ENCODE measurements at regions not wholly inside any gene's neighbourhood (a gene's known extent, or its start where the extent isn't known, plus 50 kb on each side); places are given as distances from the start of the nearest gene placed in this dataset.

DNA sequence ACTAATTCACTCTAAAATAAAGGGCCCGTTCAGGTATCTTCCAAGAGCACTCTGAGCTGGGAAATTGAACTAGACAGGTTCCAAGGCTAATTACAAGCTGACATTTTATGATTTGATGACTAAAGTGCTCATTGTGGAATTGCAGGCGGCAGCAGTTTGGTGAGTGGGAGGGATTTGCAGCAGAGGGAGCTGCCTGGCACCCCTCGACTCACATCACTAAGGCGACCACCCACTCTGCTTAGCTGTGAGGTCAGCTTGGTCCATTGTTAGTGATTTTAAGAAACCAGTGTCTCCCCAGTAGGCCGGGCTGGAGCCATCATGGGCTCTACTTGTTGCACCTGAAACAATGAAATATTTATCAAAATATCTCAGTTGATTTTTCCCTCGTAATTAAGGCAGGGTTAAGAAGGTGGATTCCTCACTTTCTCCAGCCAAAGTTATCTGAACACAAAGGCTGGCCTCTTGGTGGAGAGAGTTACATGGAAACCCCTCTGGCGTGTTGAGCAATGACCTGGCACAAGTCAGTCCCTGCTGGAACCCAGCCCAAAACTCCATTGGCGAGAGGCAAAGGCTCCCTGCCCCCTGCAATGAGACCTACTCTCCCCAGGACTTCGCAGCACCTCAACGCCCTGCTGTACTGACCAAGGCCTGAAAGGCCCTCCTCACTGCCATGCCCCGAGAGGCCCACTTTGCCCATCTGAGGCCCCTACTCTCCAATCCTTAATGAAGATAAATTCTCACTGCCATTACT, 65.0 kb upstream of the ATP2B2 start:
- DNase-seq: no peak
- Histone ChIP-seq H3K4me3 (ENCODE audit: low read depth in 1 of 2, low read length in 2 of 2) (no peak overlapping the region), H4K20me1 (ENCODE audit: insufficient read depth, low read length) (no peaks in the 10 kb centered on the region), H3K9me3 (ENCODE audit: insufficient read depth, low read length, severe bottlenecking) (no peaks in the 10 kb centered on the region), H3K36me3 (ENCODE audit: insufficient read depth, low read length) (no peaks in the 10 kb centered on the region), H3K4me1 (ENCODE audit: insufficient read depth, low read length) (no peaks in the 10 kb centered on the region), H3K4me2 (ENCODE audit: insufficient read depth, low read length) (no peak overlapping the region), H3K27ac (ENCODE audit: low read length) (no peak overlapping the region), H3K27me3 (ENCODE audit: insufficient read depth, low read length, poor library complexity) (peaks cover 8% of the 10 kb centered on the region), H3K79me2 (ENCODE audit: insufficient read depth, low read length) (no peaks in the 10 kb centered on the region), H2AFZ (ENCODE audit: low read depth, low read length) (no peak overlapping the region), H3K9ac (ENCODE audit: low read depth, low read length) (no peak overlapping the region)
- no peak for ATAC-seq (ENCODE audit: insufficient read depth, low read depth)
- no peak for TF ChIP-seq EZH2 (IDR thresholded peaks at IDR 0.05; ENCODE audit: borderline replicate concordance, low read depth, low read length, severe bottlenecking)
- TF ChIP-seq, protein P1, sequence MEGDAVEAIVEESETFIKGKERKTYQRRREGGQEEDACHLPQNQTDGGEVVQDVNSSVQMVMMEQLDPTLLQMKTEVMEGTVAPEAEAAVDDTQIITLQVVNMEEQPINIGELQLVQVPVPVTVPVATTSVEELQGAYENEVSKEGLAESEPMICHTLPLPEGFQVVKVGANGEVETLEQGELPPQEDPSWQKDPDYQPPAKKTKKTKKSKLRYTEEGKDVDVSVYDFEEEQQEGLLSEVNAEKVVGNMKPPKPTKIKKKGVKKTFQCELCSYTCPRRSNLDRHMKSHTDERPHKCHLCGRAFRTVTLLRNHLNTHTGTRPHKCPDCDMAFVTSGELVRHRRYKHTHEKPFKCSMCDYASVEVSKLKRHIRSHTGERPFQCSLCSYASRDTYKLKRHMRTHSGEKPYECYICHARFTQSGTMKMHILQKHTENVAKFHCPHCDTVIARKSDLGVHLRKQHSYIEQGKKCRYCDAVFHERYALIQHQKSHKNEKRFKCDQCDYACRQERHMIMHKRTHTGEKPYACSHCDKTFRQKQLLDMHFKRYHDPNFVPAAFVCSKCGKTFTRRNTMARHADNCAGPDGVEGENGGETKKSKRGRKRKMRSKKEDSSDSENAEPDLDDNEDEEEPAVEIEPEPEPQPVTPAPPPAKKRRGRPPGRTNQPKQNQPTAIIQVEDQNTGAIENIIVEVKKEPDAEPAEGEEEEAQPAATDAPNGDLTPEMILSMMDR (IDR thresholded peaks at IDR 0.05; ENCODE audit: borderline replicate concordance, extremely low read depth, low read length, poor library complexity, severe bottlenecking): no peak

DNA sequence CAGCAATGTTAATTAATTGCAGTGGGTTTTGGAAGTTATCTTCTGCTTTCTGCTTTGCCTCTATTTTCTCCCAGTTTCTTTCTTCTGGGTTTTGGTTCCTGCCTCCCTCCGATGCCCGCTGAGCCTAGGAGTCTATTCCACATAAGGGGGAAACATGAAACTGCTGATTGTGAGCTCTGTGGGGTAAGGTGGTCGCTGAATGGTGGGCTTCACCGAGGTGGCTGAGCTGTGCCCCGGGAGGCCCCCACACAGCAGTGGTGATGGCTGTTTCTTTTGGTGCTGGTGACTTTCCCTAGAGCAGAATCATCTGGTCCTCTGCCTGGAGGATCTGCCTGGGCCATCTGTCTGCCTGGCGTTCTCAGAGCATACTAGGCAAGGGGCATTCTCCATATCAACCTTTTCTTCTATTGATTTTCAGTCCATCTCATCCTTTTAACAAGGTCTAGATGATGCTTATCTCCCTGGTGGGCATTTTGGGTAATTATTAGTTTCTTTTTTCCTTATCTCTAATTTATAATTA, 68.8 kb upstream of the ATP2B2 start:
- no peak overlapping the region for H3K4me3 ChIP-seq (ENCODE audit: low read depth in 1 of 2, low read length in 2 of 2)
- H3K79me2 ChIP-seq (ENCODE audit: insufficient read depth, low read length): no peaks in the 10 kb centered on the region
- ATAC-seq (ENCODE audit: insufficient read depth, low read depth) (no peak), DNase-seq (no peak)
- H3K9ac ChIP-seq (ENCODE audit: low read depth, low read length): no peak overlapping the region
- H4K20me1 ChIP-seq (ENCODE audit: insufficient read depth, low read length): no peaks in the 10 kb centered on the region
- no peak overlapping the region for H3K27ac ChIP-seq (ENCODE audit: low read length)
- TF ChIP-seq, protein P1 (IDR thresholded peaks at IDR 0.05; ENCODE audit: borderline replicate concordance, extremely low read depth, low read length, poor library complexity, severe bottlenecking): no peak
- no peak for TF ChIP-seq EZH2 (IDR thresholded peaks at IDR 0.05; ENCODE audit: borderline replicate concordance, low read depth, low read length, severe bottlenecking)
- no peaks in the 10 kb centered on the region for H3K4me1 ChIP-seq (ENCODE audit: insufficient read depth, low read length)
- no peaks in the 10 kb centered on the region for H3K9me3 ChIP-seq (ENCODE audit: insufficient read depth, low read length, severe bottlenecking)
- no peak overlapping the region for H3K4me2 ChIP-seq (ENCODE audit: insufficient read depth, low read length)
- H3K27me3 ChIP-seq (ENCODE audit: insufficient read depth, low read length, poor library complexity): peaks cover 5% of the 10 kb centered on the region
- no peaks in the 10 kb centered on the region for H3K36me3 ChIP-seq (ENCODE audit: insufficient read depth, low read length)
- H2AFZ ChIP-seq (ENCODE audit: low read depth, low read length): no peak overlapping the region

DNA sequence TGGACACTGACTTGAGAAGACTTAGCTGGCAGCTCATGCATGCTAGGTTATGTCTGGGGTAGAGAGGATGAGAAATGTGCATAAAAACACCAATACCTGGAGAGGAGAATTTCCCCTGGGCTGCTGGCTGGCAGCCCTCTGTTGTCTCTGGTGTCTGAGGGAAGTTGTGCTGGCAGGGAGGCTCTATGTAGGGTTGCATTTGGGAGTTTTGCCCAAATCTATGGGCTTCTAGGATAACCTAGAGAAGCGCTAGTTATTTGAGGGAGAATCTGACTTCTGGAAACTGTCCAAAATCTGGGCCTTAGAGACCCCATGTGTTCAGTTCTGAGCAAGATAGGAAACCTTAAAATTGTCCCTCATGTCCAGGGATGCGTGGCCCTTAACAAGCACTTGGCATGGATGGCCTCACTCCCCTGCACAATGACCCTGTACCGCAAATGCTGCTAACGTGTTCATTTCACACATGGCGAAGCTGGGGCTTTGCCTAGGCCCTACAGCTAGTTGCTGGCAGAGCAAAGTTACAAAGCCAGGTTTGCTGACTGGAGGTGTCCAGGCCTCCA, 70.3 kb upstream of the ATP2B2 start:
- no peak for DNase-seq
- H3K4me2 ChIP-seq (ENCODE audit: insufficient read depth, low read length): no peak overlapping the region
- no peak overlapping the region for H3K9ac ChIP-seq (ENCODE audit: low read depth, low read length)

More for the DNA sequence above, 70.3 kb upstream of the ATP2B2 start:
- Histone ChIP-seq H4K20me1 (ENCODE audit: insufficient read depth, low read length) (no peaks in the 10 kb centered on the region), H3K36me3 (ENCODE audit: insufficient read depth, low read length) (no peaks in the 10 kb centered on the region), H3K4me3 (ENCODE audit: low read depth in 1 of 2, low read length in 2 of 2) (no peak overlapping the region), H2AFZ (ENCODE audit: low read depth, low read length) (no peak overlapping the region), H3K27me3 (ENCODE audit: insufficient read depth, low read length, poor library complexity) (peaks cover 5% of the 10 kb centered on the region), H3K9me3 (ENCODE audit: insufficient read depth, low read length, severe bottlenecking) (no peaks in the 10 kb centered on the region), H3K79me2 (ENCODE audit: insufficient read depth, low read length) (no peaks in the 10 kb centered on the region), H3K27ac (ENCODE audit: low read length) (no peak overlapping the region), H3K4me1 (ENCODE audit: insufficient read depth, low read length) (no peaks in the 10 kb centered on the region)
- TF ChIP-seq, protein P1 (IDR thresholded peaks at IDR 0.05; ENCODE audit: borderline replicate concordance, extremely low read depth, low read length, poor library complexity, severe bottlenecking): no peak
- no peak for TF ChIP-seq EZH2 (IDR thresholded peaks at IDR 0.05; ENCODE audit: borderline replicate concordance, low read depth, low read length, severe bottlenecking)
- no peak for ATAC-seq (ENCODE audit: insufficient read depth, low read depth)
